SKM-1 treated with dmso at 0.1 percent for 144 hours (cell line): ENCODE measurements at regions not wholly inside any gene's neighbourhood (a gene's known extent, or its start where the extent isn't known, plus 50 kb on each side); places are given as distances from the start of the nearest gene placed in this dataset.
"Not testable (repeated sequence)": the region's sequence is repeated elsewhere in the genome, so short reads cannot be mapped to it uniquely, and the experiment has no call there.

Experiments
- DNase-seq: peaks from one replicate; lab custom pipeline; 2025; ENCODE audit not compliant: unreplicated experiment; lab: John Stamatoyannopoulos, UW

DNA sequence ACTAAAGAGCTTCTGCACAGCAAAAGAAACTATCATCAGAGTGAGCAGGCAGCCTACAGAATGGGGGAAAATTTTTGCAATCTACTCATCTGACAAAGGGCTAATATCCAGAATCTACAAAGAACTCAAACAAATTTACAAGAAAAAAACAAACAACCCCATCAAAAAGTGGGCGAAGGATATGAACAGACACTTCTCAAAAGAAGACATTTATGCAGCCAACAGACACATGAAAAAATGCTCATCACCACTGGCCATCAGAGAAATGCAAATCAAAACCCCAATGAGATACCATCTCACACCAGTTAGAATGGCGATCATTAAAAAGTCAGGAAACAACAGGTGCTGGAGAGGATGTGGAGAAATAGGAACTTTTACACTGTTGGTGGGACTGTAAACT lies 372.8 kb upstream of the CCL2 start:
- DNase-seq = not testable (repeated sequence)

DNA sequence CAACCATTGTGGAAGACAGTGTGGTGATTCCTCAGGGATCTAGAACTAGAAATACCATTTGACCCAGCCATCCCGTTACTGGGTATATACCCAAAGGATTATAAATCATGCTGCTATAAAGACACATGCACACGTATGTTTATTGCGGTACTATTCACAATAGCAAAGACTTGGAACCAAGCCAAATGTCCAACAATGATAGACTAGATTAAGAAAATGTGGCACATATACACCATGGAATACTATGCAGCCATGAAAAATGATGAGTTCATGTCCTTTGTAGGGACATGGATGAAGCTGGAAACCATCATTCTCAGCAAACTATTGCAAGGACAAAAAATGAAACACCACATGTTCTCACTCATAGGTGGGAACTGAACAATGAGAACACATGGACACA lies 372.4 kb upstream of the CCL2 start:
- not testable (repeated sequence) for DNase-seq

DNA sequence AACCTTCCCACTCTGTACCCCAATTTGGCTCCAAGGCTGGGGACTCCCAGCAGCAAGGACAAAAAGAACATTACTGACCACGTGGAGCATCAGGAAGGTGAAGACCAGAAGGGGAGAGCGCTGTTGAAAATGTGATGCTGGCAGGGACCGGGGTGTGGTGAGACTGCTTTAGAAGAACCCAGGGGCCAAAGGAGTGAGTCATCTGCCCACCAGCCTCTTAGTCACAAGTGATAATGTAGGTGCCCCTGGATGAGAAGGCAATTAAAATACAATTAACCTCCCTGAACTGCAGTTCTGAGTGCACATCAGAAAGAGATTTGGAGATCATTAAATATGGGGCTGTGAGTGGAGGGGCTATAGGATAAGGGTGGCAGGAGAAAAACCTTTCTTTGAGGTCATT lies 366.6 kb upstream of the CCL2 start:
- DNase-seq = no peak

- no peak for DNase-seq
Observed at GRCh38 chr17:33889040-33889439, 366.0 kb upstream of the CCL2 start.

DNA sequence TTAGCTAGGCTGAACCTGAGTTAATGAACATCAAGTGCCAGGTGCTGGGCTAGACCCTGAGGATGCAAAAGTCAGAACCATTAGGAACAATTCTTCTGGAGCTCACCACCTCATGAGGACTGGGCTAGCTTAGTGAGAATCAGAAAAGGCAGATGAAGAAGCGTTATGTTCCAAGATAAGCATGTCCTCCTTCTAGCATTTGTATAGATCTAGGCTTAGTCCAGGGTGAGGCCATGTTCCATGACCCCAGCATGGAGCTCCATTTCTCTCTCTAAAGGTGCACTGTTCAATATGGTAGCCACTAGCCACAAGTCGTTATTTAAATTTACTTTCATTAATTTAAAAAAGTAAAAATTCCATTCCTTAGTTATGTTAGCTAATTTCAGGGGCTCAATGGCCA lies 365.3 kb upstream of the CCL2 start:
- DNase-seq = no peak

- no peak for DNase-seq
Observed at GRCh38 chr17:33892717-33893591, 362.1 kb upstream of the CCL2 start.

- no peak for DNase-seq
Observed at GRCh38 chr17:33895491-33895890, 359.6 kb upstream of the CCL2 start.

DNA sequence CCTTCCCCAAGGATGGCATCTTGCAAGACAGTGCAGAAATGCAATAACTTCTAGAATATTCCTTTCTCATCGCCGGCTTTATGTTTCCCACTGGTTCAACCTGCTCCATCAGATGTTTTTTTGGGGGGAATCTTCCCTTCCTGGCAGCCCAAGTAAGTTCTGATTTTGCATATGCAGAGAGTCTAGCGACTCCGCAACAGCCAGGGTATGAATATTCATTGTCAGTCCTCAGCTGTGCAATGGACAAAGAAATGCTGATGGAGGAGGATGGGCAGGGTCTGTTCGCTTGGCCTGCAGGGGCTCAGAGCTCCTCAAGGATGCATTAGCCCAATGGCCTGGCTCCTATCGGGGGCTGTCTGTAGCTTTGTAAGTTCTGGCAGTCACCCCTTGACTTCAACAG lies 358.8 kb upstream of the CCL2 start:
- no peak for DNase-seq

GRCh38 chr17:33901085-33901484 lies 354.0 kb upstream of the CCL2 start:
- no peak for DNase-seq

GRCh38 chr17:33902901-33903449 lies 352.1 kb upstream of the CCL2 start:
- DNase-seq = no peak

DNA sequence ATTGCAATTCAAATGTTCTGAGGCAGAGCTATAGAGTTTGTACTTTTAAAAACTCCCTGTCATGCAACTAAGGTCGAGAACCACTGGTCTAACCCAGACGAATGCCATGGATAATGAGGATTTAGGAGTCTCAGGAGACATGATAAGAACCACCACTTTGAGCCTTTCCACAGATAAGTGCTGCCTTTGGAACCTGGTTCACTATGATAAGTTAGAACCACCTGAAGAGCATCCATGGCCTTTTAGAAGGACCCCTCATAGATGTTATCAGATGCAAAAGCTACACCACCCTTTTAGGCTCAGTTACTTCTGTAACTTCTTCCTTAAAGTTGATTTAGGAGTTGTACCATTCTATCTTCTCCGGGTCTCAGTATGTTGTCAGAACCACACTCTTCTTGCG lies 350.6 kb upstream of the CCL2 start:
- DNase-seq = no peak

DNA sequence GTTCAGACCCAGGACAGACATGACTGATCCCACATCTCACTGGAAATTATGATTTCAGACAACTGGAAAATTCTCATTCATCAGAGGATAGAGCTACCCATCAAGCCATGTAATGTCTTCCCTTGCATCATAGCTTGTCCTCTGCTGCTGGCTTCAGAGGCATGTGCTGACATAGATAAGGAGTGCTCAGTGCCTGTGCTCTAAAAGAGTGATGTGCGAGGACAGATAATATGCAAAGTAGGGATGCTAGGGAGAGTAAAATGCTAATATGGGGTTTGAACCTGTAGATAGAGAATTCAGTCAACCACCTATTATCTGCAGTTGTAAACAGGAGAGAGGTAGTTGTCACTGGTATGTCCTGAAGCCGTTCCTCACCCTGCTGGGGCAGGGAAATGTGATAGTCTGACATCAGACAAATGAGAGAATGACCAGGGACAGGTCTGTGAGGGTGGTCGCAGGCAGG lies 349.7 kb upstream of the CCL2 start:
- no peak for DNase-seq

GRCh38 chr17:33908363-33909064 lies 346.6 kb upstream of the CCL2 start:
- peak; percentile 4 for DNase-seq

- no peak for DNase-seq
Observed at GRCh38 chr17:33910200-33910857, 344.8 kb upstream of the CCL2 start.

DNA sequence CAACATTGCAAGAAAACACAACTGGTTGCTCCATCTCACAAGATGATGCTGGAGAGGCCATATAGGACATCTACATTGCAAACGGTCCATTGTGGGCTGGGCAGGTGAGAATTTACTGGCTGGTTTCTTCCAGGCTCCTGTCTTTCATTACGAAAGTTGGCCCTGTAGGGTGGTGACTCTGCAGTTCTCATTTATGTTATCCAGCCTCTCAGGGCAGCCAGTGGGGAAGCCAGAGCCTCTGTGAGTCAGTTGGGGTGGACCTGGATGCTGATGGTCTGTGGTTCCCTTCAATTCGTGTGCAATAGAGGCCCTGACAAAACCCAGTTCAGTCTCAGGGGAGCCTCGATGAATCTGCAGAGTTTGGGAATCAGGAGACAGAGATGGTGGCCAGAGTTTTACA lies 341.0 kb upstream of the CCL2 start:
- no peak for DNase-seq

DNA sequence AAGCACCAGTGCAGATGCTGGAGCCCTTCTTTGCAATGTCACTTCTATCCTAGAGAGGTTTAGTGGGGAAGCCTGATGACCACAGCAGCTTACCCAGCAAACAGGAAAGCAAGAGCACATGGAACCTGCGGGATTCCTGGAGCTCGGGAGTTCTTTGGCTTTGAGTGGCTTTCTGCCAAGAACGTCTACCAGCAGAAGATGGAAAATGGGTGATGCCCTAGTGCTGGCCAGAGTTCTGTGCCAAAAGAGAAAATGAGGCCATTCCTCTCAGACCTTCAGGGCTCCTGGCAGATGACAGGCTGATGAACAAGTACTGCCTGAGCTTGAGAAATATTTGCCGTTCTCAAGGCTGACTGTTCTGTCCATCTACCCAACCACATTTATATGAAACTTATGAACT lies 332.1 kb upstream of the CCL2 start:
- DNase-seq = no peak

DNA sequence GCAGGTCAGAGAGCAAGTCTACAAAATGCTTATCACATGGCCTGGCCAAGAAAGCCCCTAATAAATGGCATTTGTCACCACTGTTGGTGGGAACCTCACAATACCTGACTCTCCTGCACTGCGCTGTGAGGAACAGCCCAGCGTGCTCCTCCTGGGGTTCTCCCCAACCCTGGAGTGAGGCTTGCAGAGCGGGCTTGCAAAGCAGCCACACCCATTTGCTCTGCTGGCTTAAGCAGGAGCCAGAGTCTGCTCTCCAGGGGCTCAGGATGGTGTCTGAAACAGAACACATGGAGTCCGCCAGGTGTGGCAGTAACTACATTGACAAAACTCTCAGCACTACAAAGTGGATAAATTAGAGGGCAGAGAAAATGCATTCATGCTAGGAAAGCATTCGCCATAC lies 331.0 kb upstream of the CCL2 start:
- DNase-seq = no peak

DNA sequence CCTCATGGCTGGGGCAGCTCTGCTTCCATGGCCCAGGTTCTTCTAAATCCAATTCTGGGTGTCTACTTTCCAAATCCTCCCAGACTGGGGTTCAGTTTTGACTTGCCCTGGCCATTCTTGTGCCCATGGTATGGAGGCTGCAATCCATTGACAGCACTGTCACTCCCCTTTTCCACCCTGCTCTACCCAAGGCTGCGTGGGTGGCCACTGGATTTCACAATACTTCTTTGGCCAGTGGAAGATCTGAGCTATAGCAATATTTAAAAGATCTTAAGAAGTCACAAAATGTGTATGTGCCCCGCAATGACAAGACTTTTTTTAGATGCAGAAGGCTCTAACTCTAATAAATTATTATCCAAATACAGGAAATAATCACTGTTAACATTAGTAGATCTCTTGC lies 329.4 kb upstream of the CCL2 start:
- DNase-seq = no peak

DNA sequence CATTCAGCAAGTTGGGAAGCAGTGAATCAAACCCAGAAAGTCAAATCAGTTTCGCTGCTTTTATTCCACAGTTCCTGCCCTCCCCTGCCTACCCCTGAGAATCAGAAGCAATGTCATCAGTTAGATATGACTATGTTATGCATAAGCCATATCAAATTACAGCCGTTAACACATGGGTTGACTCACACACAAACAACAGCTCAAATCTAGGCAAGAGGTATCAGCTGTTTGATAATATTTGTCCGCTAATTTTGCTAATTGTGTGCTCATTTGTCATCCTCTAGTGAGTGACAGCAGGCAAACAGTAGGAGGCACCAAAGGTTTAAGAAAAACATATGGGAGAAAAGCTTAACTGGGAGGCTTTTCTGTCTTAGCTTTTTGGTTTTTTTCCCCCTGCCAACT lies 327.4 kb upstream of the CCL2 start:
- no peak for DNase-seq

GRCh38 chr17:33929181-33929724 lies 325.8 kb upstream of the CCL2 start:
- DNase-seq = no peak

DNA sequence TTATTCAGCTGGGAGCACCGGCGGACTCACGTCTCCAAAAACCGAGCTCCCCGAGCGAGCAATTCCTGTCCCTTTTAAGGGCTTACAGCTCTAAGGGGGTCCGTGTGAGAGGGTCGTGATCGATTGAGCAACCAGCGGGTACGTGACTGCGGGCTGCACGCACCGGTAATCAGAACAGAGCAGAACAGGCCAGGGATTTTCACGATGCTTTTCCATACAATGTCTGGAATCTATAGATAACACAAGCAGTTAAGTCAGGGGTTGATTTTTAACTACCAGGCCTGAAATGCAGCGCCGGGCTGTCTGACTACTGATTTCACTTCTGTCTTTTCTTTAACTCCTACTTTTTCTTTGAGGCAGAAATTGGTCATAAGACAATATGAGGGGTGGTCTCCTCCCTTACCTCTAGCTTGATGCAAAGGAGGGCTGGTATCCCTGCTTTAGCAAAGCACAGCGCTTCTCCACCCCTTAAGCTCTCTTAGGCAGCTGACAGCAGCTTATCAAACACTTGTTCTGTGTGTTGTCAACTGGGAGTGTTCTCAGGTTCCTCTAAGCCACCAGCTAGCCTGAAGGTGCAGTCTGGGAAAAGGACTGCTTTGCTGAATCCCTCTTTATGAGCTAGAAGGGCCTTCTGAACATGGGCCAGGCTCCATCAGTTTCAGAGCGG lies 323.8 kb upstream of the CCL2 start:
- DNase-seq = not testable (repeated sequence)
